Kidney epithelial cell (primary cell): ENCODE measurements at regions not wholly inside any gene's neighbourhood (a gene's known extent, or its start where the extent isn't known, plus 50 kb on each side); places are given as distances from the start of the nearest gene placed in this dataset.

ENCODE experiments used
- DNase-seq: peaks from one replicate; pipeline ENCODE4 v3.0.0-alpha.2; 2010; ENCODE audit warnings: low read depth
- H3K27me3 ChIP-seq: 2 replicates; pipeline ENCODE4 v1.6.0; 2011; ENCODE audit warnings: low read length; ENCODE audit not compliant: control insufficient read depth, insufficient read depth
- H3K36me3 ChIP-seq: 2 replicates; pipeline ENCODE4 v1.5.1; 2011; ENCODE audit warnings: low read length; ENCODE audit not compliant: control insufficient read depth, insufficient read depth
- H3K4me3 ChIP-seq: 2 replicates; pipeline ENCODE4 v1.5.1; 2011; ENCODE audit warnings: low read depth, mild to moderate bottlenecking, control low read depth, low read length
- TF ChIP-seq, protein P1 (sequence below): IDR thresholded peaks from 2 replicates; pipeline ENCODE4 v1.5.1; 2011; ENCODE audit warnings: mild to moderate bottlenecking, moderate library complexity, low read length, control low read depth, inconsistent platforms; ENCODE audit not compliant: insufficient read depth, poor library complexity, severe bottlenecking

DNA sequence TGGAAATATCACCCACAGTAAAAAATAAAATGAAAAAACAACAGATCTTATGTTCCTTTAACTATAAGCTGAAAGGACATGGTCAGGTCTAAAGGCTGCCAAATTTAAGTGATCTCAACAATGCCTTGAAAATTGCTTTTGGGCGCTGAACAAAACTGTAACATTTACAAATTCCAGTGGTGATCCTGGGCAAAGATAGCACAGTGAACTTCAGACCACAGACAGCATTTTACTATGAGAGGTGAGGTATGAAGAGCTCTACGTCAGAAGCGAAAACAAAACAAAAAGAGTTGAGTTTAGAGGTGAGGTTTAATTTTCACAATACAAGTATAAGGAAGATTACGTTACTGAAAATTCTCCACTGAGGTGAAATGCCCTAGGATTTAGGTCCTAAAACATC lies 165.8 kb upstream of the STK32A start:
- Histone ChIP-seq H3K4me3 (no peak overlapping the region), H3K27me3 (no peaks in the 10 kb centered on the region), H3K36me3 (no peaks in the 10 kb centered on the region)
- no peak for DNase-seq
- TF ChIP-seq, protein P1, sequence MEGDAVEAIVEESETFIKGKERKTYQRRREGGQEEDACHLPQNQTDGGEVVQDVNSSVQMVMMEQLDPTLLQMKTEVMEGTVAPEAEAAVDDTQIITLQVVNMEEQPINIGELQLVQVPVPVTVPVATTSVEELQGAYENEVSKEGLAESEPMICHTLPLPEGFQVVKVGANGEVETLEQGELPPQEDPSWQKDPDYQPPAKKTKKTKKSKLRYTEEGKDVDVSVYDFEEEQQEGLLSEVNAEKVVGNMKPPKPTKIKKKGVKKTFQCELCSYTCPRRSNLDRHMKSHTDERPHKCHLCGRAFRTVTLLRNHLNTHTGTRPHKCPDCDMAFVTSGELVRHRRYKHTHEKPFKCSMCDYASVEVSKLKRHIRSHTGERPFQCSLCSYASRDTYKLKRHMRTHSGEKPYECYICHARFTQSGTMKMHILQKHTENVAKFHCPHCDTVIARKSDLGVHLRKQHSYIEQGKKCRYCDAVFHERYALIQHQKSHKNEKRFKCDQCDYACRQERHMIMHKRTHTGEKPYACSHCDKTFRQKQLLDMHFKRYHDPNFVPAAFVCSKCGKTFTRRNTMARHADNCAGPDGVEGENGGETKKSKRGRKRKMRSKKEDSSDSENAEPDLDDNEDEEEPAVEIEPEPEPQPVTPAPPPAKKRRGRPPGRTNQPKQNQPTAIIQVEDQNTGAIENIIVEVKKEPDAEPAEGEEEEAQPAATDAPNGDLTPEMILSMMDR = no peak

DNA sequence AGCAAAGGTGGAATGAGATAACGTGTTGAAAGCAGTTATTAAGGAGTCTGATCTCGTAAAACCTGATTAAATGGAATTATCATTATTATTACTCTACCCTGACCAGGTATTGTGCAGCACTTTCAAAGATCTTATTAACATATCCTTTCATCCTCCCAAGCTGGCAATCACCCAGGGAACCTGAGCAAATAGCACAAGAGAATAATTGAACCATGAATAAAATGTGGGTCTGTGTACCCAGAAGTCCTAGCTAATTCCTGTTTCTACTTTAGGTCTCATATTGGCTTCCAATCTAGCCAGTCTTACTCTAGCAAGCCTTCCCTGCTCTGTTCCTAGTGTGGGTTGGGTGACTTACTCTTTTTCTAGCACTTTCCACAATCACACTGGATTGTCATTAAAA lies 162.2 kb upstream of the STK32A start:
- Histone ChIP-seq H3K36me3 (no peaks in the 10 kb centered on the region), H3K4me3 (no peak overlapping the region), H3K27me3 (no peaks in the 10 kb centered on the region)
- TF ChIP-seq, protein P1 = no peak
- DNase-seq = no peak

DNA sequence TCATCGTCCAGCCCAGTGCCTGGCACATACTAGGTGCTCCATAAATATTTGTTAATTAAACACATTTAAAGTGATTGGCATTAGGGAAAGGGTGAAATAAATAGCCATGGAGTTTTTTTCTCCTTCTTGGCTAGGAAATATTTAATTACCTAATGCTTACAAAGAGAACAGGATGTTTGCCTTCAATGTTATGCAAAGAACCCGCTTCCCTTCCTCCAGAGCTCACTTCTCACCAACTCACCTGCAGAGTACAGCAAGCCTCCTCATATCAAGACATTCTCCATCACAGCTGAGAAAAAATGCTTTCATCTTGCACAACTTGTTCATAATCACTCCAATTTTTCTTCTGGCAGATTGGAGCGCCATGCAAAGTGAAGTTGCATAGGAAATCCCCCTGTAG lies 161.7 kb upstream of the STK32A start:
- Histone ChIP-seq H3K4me3 (no peak overlapping the region), H3K36me3 (no peaks in the 10 kb centered on the region), H3K27me3 (no peaks in the 10 kb centered on the region)
- no peak for DNase-seq
- TF ChIP-seq, protein P1 = no peak

DNA sequence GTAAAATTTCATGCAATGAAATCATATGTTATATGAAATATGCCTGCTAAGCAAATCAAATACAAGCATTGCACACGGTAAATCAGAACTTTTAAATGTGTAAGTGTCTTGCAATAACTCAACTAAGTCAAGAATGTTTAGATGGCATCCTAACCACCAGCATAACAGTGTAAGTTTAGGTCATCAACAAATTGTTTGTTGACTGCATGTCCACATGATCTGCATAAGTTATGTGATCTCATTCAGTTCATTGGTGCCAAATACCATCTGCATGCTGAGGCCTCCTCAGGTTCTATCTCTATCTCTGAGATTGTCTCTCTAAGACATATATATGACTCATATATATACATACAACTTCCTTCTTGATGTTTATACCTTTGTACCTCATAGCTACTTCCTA lies 159.6 kb upstream of the STK32A start:
- no peaks in the 10 kb centered on the region for H3K36me3 ChIP-seq
- H3K4me3 ChIP-seq = no peak overlapping the region
- TF ChIP-seq, protein P1 = no peak
- H3K27me3 ChIP-seq = no peaks in the 10 kb centered on the region
- no peak for DNase-seq

DNA sequence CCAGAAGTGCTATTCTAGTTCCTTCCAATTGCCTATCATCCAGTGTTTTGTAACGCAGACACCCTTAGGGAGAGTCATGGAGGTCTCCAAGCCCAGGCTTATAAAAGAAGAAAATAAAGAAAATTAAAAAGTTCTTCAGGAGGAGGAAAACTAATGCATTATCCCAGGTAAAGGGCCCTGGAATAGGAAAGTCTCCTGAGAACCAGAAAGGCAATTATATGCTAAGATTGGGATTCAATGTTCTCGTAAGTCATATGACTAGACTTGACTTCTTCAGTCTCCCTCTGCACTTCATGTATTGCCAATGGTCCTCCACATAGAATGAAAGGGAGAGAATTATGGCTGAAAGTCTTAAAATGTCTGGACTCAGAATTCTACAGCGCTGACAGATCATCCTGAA lies 154.4 kb upstream of the STK32A start:
- TF ChIP-seq, protein P1 = no peak

DNA sequence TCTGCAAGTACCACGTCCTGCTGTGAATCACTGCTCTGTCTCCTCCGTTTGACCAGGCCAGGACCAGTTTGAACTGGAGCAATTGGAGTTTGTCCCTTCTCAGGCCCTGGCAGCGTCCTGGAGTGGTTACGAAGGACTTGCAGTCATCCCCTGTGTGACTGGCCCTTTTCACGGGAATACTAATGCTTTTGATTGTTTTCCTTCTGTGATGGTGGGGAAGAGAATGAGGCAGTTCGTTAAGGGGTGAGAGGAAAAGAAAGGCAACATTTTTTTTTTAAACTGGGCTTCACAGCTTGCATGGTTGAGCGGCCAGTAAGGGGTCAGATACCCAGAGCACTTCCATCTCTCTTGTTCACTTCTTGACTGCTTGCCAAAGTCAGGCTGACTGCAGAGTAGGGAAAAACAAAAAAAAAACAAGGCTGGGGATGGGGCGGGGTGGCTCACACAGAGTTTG lies 153.5 kb upstream of the STK32A start:
- DNase-seq = no peak
- no peaks in the 10 kb centered on the region for H3K27me3 ChIP-seq
- TF ChIP-seq, protein P1 = no peak

More for the DNA sequence above, 154.4 kb upstream of the STK32A start:
- H3K27me3 ChIP-seq = no peaks in the 10 kb centered on the region
- H3K36me3 ChIP-seq = no peaks in the 10 kb centered on the region
- no peak for DNase-seq
- H3K4me3 ChIP-seq = no peak overlapping the region

More for the DNA sequence above, 153.5 kb upstream of the STK32A start:
- Histone ChIP-seq H3K4me3 (no peak overlapping the region), H3K36me3 (no peaks in the 10 kb centered on the region)
